ENCODE measurements at regions not wholly inside any gene's neighbourhood (a gene's known extent, or its start where the extent isn't known, plus 50 kb on each side); places are given as distances from the start of the nearest gene placed in this dataset.

DNA sequence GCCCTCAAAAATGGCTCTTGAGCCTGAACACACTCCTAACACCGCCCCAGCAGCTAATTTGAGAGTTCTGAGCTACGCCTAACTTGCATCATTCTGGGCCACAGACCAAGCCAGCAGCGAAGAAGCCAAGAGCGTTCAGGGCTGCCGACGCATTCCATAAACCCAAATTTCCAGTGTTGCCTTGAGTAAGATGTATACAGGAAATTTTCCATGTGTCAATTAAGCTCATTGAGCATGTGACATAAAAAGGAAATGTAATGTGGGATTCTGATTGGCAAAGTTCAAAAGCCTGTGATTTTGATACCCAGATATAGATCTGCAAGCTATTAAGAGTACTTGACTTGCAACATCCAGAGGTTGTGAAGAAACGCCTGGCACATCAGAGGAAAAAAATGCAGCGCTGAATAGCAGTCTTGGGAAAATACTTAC lies 148.6 kb upstream of the NR2F2 start:
- TF ChIP-seq, protein P1, sequence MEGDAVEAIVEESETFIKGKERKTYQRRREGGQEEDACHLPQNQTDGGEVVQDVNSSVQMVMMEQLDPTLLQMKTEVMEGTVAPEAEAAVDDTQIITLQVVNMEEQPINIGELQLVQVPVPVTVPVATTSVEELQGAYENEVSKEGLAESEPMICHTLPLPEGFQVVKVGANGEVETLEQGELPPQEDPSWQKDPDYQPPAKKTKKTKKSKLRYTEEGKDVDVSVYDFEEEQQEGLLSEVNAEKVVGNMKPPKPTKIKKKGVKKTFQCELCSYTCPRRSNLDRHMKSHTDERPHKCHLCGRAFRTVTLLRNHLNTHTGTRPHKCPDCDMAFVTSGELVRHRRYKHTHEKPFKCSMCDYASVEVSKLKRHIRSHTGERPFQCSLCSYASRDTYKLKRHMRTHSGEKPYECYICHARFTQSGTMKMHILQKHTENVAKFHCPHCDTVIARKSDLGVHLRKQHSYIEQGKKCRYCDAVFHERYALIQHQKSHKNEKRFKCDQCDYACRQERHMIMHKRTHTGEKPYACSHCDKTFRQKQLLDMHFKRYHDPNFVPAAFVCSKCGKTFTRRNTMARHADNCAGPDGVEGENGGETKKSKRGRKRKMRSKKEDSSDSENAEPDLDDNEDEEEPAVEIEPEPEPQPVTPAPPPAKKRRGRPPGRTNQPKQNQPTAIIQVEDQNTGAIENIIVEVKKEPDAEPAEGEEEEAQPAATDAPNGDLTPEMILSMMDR (IDR thresholded peaks at IDR 0.05), result no peak
- TF ChIP-seq POLR2A (IDR thresholded peaks at IDR 0.05), result no peak
